Transverse colon (tissue), 4 donors: ENCODE measurements at regions not wholly inside any gene's neighbourhood (a gene's known extent, or its start where the extent isn't known, plus 50 kb on each side); places are given as distances from the start of the nearest gene placed in this dataset.

ENCODE experiments used
- DNase-seq: peaks from one replicate; pipeline ENCODE4 v3.0.0-alpha.2; 2019
- H3K27ac ChIP-seq, 4 donors: fragments of 200-600 bp; sonication (generic); 2 replicates each; pipeline ENCODE4 v1.5.1; 2016 to 2018; ENCODE audit warnings: inconsistent platforms in 4 of 4
- H3K27me3 ChIP-seq: fragments of 200-600 bp; sonication (generic); 2 replicates; pipeline ENCODE4 v1.5.1; 2017; ENCODE audit warnings: inconsistent platforms
- H3K36me3 ChIP-seq, 4 donors: fragments of 200-600 bp; sonication (generic); 2 replicates each; pipeline ENCODE4 v1.5.1; 2017 to 2019; ENCODE audit warnings: inconsistent platforms in 4 of 4
- H3K4me1 ChIP-seq, 4 donors: fragments of 200-600 bp; sonication (generic); 2 replicates each; pipeline ENCODE4 v1.5.1; 2017 to 2020; ENCODE audit warnings: inconsistent platforms in 4 of 4
- H3K4me3 ChIP-seq, 4 donors: fragments of 200-600 bp; sonication (generic); 1 replicate in 1 of 4; 2 replicates in 3 of 4; pipeline versions ENCODE4 v1.5.1 to v1.6.1; 2017 to 2019; ENCODE audit warnings: inconsistent platforms in 4 of 4
- H3K9me3 ChIP-seq, 2 donors: fragments of 200-600 bp; sonication (generic); 2 replicates each; pipeline ENCODE4 v1.5.1; 2017 to 2019; ENCODE audit warnings: inconsistent platforms in 2 of 2
- CTCF ChIP-seq, 5 experiments: fragments of 200-600 bp in 3 of 5; fragments of 450-650 bp in 2 of 5; sonication (generic) in 3 of 5; IDR thresholded peaks; 1 replicate in 2 of 5; 2 replicates in 3 of 5; pipeline ENCODE4 v1.5.1; 2016 to 2017; ENCODE audit warnings: antibody characterized with exemption in 5 of 5, inconsistent platforms in 3 of 5, mild to moderate bottlenecking in 2 of 5, moderate library complexity in 1 of 5
- EP300 ChIP-seq: sonication (generic); formaldehyde crosslinking; IDR thresholded peaks from one replicate; pipeline ENCODE4 v1.6.1; 2017; ENCODE audit warnings: antibody characterized with exemption, low read depth
- POLR2A ChIP-seq: fragments of 450-650 bp; IDR thresholded peaks from one replicate; pipeline ENCODE4 v1.6.1; 2016; ENCODE audit warnings: antibody characterized with exemption, mild to moderate bottlenecking, moderate library complexity
- POLR2AphosphoS5 ChIP-seq, 3 donors: sonication (generic); formaldehyde crosslinking; IDR thresholded peaks; one replicate each; pipeline ENCODE4 v1.6.1; 2016; ENCODE audit warnings: antibody characterized with exemption in 3 of 3
- WGBS, 2 donors: methylation state at CpG; one replicate each; pipeline ENCODE4 v1.1.5; 2018; ENCODE audit warnings: low coverage in 1 of 2; 5-methylcytosine and 5-hydroxymethylcytosine counted together
- in situ Hi-C, 4 donors: fragments of 200-750 bp; cut with MboI; loops; one replicate each; pipeline versions ENCODE4 v1.15.0 to v1.15.1; 2017; ENCODE audit warnings: low sequenced_read_pairs in 3 of 4, low pct_ligation_motif_present in 1 of 4, low pct_unique_long_range_greater_than_20kb in 1 of 4
- intact Hi-C: fragments of 100-400 bp; cut with DNase I; formaldehyde crosslinking; loops from one replicate; pipeline ENCODE4 v1.15.1; 2023; ENCODE audit warnings: low total_unique reads

DNA sequence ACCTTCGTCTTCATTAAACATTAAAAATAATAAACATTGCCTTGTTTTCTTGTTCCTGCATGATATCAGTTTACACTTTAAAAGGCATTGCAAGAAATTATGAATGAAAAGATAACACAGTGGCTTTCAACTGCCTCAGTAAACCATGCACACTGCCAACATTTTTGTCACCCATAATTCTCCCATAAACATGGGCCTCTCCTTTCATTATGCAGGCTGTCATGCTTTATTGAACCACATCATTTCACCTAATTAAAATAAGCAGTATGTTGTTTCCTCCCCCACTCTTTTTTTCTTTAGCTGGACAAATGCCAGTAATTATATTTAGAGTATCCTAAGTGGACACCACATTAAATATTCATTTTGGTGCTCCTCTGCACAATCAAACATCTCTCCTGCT is 1566.5 kb upstream of the SLC10A2 start:
- TF ChIP-seq CTCF (IDR thresholded peaks at IDR 0.05) (no peak), EP300 (no peak), POLR2A (no peak), POLR2AphosphoS5 (IDR thresholded peaks at IDR 0.05) (no peak)
- 54 to 69% methylated on average over 1 of the region's 1 CpG for WGBS, 2 donors
- in situ Hi-C loops = no loop called here
- H3K4me3 ChIP-seq = no peak overlapping the region
- intact Hi-C loops = no loop called here
- no peaks in the 10 kb centered on the region for H3K4me1 ChIP-seq
- H3K9me3 ChIP-seq = no peaks in the 10 kb centered on the region
- no peak overlapping the region for H3K27ac ChIP-seq
- no peaks in the 10 kb centered on the region for H3K27me3 ChIP-seq
- H3K36me3 ChIP-seq = no peaks in the 10 kb centered on the region
- no peak for DNase-seq

DNA sequence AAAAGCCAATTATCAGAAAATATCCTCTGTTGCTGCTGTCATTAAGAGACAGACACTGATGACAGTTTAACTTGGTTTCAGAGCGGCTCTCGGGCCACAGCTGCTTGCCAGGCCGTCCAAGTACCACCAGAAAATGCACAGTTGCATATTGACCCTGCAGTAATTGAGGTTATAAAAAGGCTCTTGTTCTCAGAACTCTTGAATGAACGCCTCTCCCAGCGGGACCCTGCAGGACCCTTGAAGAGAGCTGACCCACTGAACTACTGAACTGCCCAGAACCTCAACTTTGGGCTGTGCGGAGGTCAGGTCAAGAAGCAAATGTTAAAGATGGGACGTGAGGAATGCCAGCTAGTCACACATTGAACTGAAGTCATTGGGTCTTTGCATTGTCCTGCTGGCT is 1559.0 kb upstream of the SLC10A2 start:
- H3K4me3 ChIP-seq = no peak overlapping the region
- 80 to 84% methylated on average over 3 to 7 of the region's 7 CpGs for WGBS, 2 donors
- no peaks in the 10 kb centered on the region for H3K27me3 ChIP-seq
- in situ Hi-C loops (no loop called here), intact Hi-C loops (no loop called here)
- H3K27ac ChIP-seq = no peak overlapping the region
- no peaks in the 10 kb centered on the region for H3K36me3 ChIP-seq
- TF ChIP-seq POLR2A = no peak
- TF ChIP-seq EP300 = no peak
- no peak for TF ChIP-seq CTCF (IDR thresholded peaks at IDR 0.05)
- TF ChIP-seq POLR2AphosphoS5 (IDR thresholded peaks at IDR 0.05) = no peak
- H3K4me1 ChIP-seq = no peaks in the 10 kb centered on the region
- DNase-seq = no peak
- no peaks in the 10 kb centered on the region for H3K9me3 ChIP-seq

DNA sequence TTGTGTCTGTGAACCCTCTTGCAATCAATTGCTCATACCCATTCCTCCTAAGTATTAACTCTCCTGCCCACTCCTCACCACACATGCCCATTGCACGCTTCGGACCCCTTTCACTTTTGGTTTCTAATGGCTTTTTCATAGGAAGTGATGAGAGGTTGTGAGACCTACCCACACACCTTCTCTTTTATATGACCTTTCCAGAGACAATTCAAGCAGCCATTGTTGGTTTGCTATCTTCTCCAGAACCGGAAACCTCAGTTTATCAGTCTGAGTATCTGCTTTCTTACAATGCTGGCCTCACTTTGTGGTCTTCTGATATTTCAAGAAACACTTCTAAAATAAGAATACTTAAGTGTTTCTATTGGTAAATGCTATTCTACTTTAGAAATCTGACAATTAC is 1550.8 kb upstream of the SLC10A2 start:
- Histone ChIP-seq H3K27ac (no peak overlapping the region), H3K27me3 (no peaks in the 10 kb centered on the region), H3K36me3 (no peaks in the 10 kb centered on the region), H3K4me1 (no peaks in the 10 kb centered on the region), H3K4me3 (no peak overlapping the region), H3K9me3 (no peaks in the 10 kb centered on the region)
- in situ Hi-C loops = no loop called here
- intact Hi-C loops = no loop called here
- no peak for TF ChIP-seq POLR2A
- no peak for TF ChIP-seq CTCF (IDR thresholded peaks at IDR 0.05)
- no peak for TF ChIP-seq EP300
- TF ChIP-seq POLR2AphosphoS5 (IDR thresholded peaks at IDR 0.05) = no peak
- 83 to 87% methylated on average over 2 to 3 of the region's 3 CpGs for WGBS, 2 donors
- DNase-seq = no peak

- H3K4me3 ChIP-seq = no peak overlapping the region
- no peaks in the 10 kb centered on the region for H3K36me3 ChIP-seq
- WGBS, 2 donors = 69 to 83% methylated on average over 7 of the region's 7 CpGs
- H3K9me3 ChIP-seq = no peaks in the 10 kb centered on the region
- no peak for DNase-seq
- H3K4me1 ChIP-seq = no peaks in the 10 kb centered on the region
- no peaks in the 10 kb centered on the region for H3K27me3 ChIP-seq
- no peak overlapping the region for H3K27ac ChIP-seq
- no peak for TF ChIP-seq CTCF (IDR thresholded peaks at IDR 0.05)
- TF ChIP-seq POLR2AphosphoS5 (IDR thresholded peaks at IDR 0.05) = no peak
- no peak for TF ChIP-seq EP300
- no peak for TF ChIP-seq POLR2A
- intact Hi-C loops (no loop called here), in situ Hi-C loops (no loop called here)
These were observed 1548.3 kb upstream of the SLC10A2 start for GRCh38 chr13:104614361-104615145.
